Stimulated activated CD4-positive, alpha-beta T cell treated with anti-CD3 and anti-CD28 coated beads, TNF-alpha, amount 100 ng/mL, for 24 hours (primary cell): ENCODE measurements at regions not wholly inside any gene's neighbourhood (a gene's known extent, or its start where the extent isn't known, plus 50 kb on each side); places are given as distances from the start of the nearest gene placed in this dataset.
"Not testable (repeated sequence)": the region's sequence is repeated elsewhere in the genome, so short reads cannot be mapped to it uniquely, and the experiment has no call there.

Experiments used
- DNase-seq, 3 experiments: peaks; one replicate each; pipeline ENCODE4 v3.0.0-alpha.2; 2020; ENCODE audit warnings: low read depth in 3 of 3

GRCh38 chr13:111584870-111585269 is 264.4 kb downstream of the TEX29 start:
- no peak for DNase-seq

GRCh38 chr13:111586291-111586690 is 265.8 kb downstream of the TEX29 start:
- no peak for DNase-seq

GRCh38 chr13:111587249-111587648 is 266.8 kb downstream of the TEX29 start:
- DNase-seq, result no peak

GRCh38 chr13:111589321-111589720 is 268.9 kb downstream of the TEX29 start:
- DNase-seq, result no peak

GRCh38 chr13:111589992-111590391 is 269.6 kb downstream of the TEX29 start:
- DNase-seq, result no peak

- no peak for DNase-seq
Measured at GRCh38 chr13:111590796-111591195, 270.4 kb downstream of the TEX29 start.

- DNase-seq, result not testable (repeated sequence)
Measured at GRCh38 chr13:111593490-111593889, 273.0 kb downstream of the TEX29 start.

- no peak for DNase-seq
Measured at GRCh38 chr13:111594606-111595005, 274.2 kb downstream of the TEX29 start.

- DNase-seq, result no peak
Measured at GRCh38 chr13:111595276-111595675, 274.8 kb downstream of the TEX29 start.

- DNase-seq, result no peak
Measured at GRCh38 chr13:111595791-111596190, 275.3 kb downstream of the TEX29 start.

GRCh38 chr13:111597191-111597611 is 276.8 kb downstream of the TEX29 start:
- no peak for DNase-seq

- DNase-seq, result no peak
Measured at GRCh38 chr13:111597618-111598017, 277.2 kb downstream of the TEX29 start.

GRCh38 chr13:111598747-111599146 is 278.3 kb downstream of the TEX29 start:
- no peak for DNase-seq

GRCh38 chr13:111599791-111600190 is 279.3 kb downstream of the TEX29 start:
- no peak for DNase-seq

- no peak for DNase-seq
Measured at GRCh38 chr13:111602874-111603273, 282.4 kb downstream of the TEX29 start.

- DNase-seq, result no peak
Measured at GRCh38 chr13:111604097-111604496, 283.7 kb downstream of the TEX29 start.

- DNase-seq, result no peak
Measured at GRCh38 chr13:111608556-111608955, 288.1 kb downstream of the TEX29 start.

GRCh38 chr13:111609631-111610030 is 289.2 kb downstream of the TEX29 start:
- no peak for DNase-seq

GRCh38 chr13:111610081-111610480 is 289.6 kb downstream of the TEX29 start:
- no peak for DNase-seq

GRCh38 chr13:111610879-111611278 is 290.4 kb downstream of the TEX29 start:
- DNase-seq, result no peak

- no peak for DNase-seq
Measured at GRCh38 chr13:111611651-111612050, 291.2 kb downstream of the TEX29 start.

GRCh38 chr13:111612886-111613285 is 292.4 kb downstream of the TEX29 start:
- DNase-seq, result no peak

GRCh38 chr13:111614009-111614408 is 293.6 kb downstream of the TEX29 start:
- DNase-seq, result no peak

- no peak for DNase-seq
Measured at GRCh38 chr13:111614613-111615012, 294.2 kb downstream of the TEX29 start.

GRCh38 chr13:111616203-111616602 is 295.8 kb downstream of the TEX29 start:
- no peak for DNase-seq
